Mesothelial cell of epicardium (in vitro differentiated cells): ENCODE measurements at regions not wholly inside any gene's neighbourhood (a gene's known extent, or its start where the extent isn't known, plus 50 kb on each side); places are given as distances from the start of the nearest gene placed in this dataset.

Experiments used
- DNase-seq, 2 experiments: peaks; one replicate each; pipeline ENCODE4 v3.0.0; 2021; ENCODE audit warnings: low spot score in 2 of 2; ENCODE audit not compliant: unreplicated experiment in 2 of 2
- H3K27ac Mint-ChIP-seq: 2 replicates; pipeline ENCODE4 v1.8.0; 2021; ENCODE audit warnings: mixed read lengths
- H3K27me3 Mint-ChIP-seq: 2 replicates; pipeline ENCODE4 v1.8.0; 2021; ENCODE audit warnings: low read depth, mixed read lengths
- H3K36me3 Mint-ChIP-seq: 2 replicates; pipeline ENCODE4 v1.8.0; 2021; ENCODE audit warnings: mixed read lengths
- H3K4me1 Mint-ChIP-seq: 2 replicates; pipeline ENCODE4 v1.8.0; 2021; ENCODE audit warnings: mixed read lengths
- H3K4me3 Mint-ChIP-seq: 2 replicates; pipeline ENCODE4 v1.8.0; 2021; ENCODE audit warnings: mild to moderate bottlenecking, moderate library complexity, mixed read lengths
- H3K9me3 Mint-ChIP-seq: 2 replicates; pipeline ENCODE4 v1.8.0; 2021; ENCODE audit warnings: mixed read lengths
- TF ChIP-seq, protein P1 (sequence below): fragments of 200-600 bp; sonication (generic); IDR thresholded peaks from one replicate; pipeline ENCODE4 v1.5.0; 2021; ENCODE audit warnings: antibody characterized with exemption; ENCODE audit not compliant: unreplicated experiment

DNA sequence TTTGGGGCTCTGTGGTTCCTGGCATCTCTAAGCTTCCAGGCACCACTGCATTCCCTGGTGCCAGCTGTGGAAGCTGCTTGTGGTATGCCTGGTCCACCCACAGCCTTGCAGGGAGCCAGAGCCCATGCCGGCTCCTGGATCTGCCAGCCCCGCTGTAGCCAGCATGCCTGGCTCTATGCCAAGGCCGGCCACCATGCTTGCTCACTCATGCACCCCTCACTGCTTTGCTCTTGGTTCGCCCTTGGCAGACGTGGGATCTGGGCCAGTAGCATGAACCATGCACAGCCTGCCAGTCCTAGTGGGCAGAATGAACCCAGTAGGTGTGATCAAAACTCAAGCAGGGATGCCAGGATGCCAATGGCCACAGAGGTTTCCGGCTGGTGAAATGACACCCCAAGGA is 634.2 kb upstream of the TMEFF2 start:
- TF ChIP-seq, protein P1, sequence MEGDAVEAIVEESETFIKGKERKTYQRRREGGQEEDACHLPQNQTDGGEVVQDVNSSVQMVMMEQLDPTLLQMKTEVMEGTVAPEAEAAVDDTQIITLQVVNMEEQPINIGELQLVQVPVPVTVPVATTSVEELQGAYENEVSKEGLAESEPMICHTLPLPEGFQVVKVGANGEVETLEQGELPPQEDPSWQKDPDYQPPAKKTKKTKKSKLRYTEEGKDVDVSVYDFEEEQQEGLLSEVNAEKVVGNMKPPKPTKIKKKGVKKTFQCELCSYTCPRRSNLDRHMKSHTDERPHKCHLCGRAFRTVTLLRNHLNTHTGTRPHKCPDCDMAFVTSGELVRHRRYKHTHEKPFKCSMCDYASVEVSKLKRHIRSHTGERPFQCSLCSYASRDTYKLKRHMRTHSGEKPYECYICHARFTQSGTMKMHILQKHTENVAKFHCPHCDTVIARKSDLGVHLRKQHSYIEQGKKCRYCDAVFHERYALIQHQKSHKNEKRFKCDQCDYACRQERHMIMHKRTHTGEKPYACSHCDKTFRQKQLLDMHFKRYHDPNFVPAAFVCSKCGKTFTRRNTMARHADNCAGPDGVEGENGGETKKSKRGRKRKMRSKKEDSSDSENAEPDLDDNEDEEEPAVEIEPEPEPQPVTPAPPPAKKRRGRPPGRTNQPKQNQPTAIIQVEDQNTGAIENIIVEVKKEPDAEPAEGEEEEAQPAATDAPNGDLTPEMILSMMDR, result no peak
- Mint-ChIP-seq H3K27me3 (no peaks in the 10 kb centered on the region), H3K36me3 (no peaks in the 10 kb centered on the region), H3K4me3 (no peak overlapping the region), H3K4me1 (peaks cover 3% of the 10 kb centered on the region), H3K27ac (no peak overlapping the region), H3K9me3 (peaks cover 21% of the 10 kb centered on the region)
- no peak for DNase-seq

DNA sequence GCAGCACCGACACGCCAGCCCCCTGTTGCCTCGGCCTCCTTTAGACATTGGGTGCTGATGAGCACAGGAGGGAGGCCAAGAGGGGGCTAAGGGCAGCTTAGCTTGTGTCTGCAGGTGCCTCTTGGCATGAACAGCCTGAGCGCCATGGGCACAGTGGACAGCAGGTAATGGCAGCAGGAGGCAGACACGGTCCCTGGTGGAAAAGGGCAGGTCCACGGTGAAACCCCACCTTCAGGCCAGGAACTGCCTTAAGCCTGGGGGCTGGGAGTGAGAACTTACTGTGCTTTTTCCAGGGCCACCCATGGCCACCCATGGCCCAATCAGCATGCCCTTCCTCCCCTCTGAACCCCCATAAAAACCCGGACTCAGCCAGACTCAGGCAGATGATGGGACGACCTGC is 633.4 kb upstream of the TMEFF2 start:
- Mint-ChIP-seq H3K4me3 (no peak overlapping the region), H3K36me3 (no peaks in the 10 kb centered on the region), H3K27me3 (no peaks in the 10 kb centered on the region), H3K9me3 (peaks cover 23% of the 10 kb centered on the region), H3K27ac (no peak overlapping the region), H3K4me1 (peaks cover 3% of the 10 kb centered on the region)
- TF ChIP-seq, protein P1, result no peak
- DNase-seq, result no peak

DNA sequence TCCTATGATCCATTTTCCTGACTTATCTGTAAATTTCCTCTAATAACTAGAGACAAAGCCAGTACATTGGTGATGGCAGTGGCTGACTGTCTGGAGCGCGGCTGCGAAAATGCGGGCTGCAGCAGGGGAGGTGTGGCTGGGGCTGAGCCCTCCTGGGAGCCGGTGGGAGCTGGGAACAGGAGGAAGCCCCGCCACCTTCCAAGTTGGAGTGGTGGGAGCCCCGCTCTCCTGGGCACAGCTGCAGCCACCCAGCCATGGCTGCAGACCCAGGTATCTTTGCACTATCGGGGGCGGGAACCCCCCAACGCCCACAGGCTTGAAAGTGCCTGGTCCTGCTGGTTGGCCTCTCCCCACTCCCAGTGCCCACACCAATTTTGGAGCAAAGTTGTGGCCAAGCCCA is 633.0 kb upstream of the TMEFF2 start:
- Mint-ChIP-seq H3K27ac (no peak overlapping the region), H3K27me3 (no peaks in the 10 kb centered on the region), H3K4me1 (peaks cover 3% of the 10 kb centered on the region), H3K9me3 (peaks cover 24% of the 10 kb centered on the region), H3K36me3 (no peaks in the 10 kb centered on the region), H3K4me3 (no peak overlapping the region)
- DNase-seq, result no peak
- TF ChIP-seq, protein P1, result no peak

DNA sequence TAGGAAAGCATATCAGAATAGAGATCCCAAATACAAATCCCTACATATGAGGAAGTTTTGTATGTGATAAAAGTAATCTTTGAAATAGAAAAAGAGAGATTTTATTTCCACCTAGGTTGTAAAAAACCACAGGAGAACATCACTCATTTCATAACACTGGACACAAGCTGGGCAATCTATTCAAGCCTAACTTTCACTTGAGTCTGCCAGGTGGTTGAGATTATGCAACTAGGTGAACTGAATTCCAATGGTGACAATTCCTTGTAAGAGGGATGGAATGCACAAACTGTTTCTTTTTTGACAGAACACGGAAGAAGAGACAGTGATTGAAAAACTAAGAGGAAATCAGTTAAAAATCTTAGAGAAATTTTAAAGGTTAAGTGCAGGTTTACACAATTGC is 619.6 kb upstream of the TMEFF2 start:
- TF ChIP-seq, protein P1, result no peak
- Mint-ChIP-seq H3K27ac (no peak overlapping the region), H3K4me1 (no peaks in the 10 kb centered on the region), H3K36me3 (no peaks in the 10 kb centered on the region), H3K27me3 (no peaks in the 10 kb centered on the region), H3K9me3 (peaks cover 16% of the 10 kb centered on the region), H3K4me3 (no peak overlapping the region)
- DNase-seq, result no peak

DNA sequence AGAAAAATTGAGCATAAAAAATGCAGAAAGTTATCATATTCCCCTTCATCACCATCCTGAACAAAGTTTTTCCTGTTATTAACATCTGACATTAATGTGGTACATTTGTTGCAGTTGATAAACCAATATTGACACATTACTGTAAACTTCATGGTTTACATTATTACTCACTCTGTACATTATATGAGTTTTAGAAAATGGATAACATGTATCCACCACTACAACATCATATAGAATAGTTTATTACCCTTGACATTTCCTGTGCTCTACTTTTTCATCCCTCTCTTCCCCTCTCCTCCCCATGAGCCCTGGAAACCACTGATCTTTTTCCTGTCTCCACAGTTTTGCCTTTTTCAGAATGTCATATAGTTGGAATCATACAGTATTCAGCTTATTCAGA is 618.6 kb upstream of the TMEFF2 start:
- Mint-ChIP-seq H3K9me3 (peaks cover 19% of the 10 kb centered on the region), H3K4me3 (no peak overlapping the region), H3K36me3 (peaks cover under 1% of the 10 kb centered on the region), H3K27me3 (no peaks in the 10 kb centered on the region), H3K4me1 (no peaks in the 10 kb centered on the region), H3K27ac (no peak overlapping the region)
- TF ChIP-seq, protein P1, result no peak
- no peak for DNase-seq

DNA sequence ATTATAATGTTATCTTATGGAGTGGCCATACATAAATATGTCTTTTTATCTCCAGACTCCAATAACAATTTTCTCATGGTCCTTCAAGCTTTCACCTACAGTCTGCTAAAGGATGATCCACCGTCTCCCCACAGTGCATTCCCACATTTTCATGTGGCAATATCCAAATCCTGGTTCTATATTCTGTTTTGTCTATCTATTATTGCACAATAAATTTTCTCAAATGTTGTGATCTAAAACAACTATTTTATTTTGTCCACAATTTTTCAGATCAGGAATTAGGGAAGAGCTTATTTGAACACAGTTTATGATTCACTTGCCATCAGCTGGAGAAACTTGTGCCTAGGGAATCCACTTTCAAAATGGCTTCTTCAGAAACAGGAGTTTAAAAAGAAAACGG is 614.4 kb upstream of the TMEFF2 start:
- Mint-ChIP-seq H3K36me3 (peaks cover 2% of the 10 kb centered on the region), H3K27me3 (no peaks in the 10 kb centered on the region), H3K4me1 (no peaks in the 10 kb centered on the region), H3K4me3 (no peak overlapping the region), H3K27ac (no peak overlapping the region), H3K9me3 (peaks cover 25% of the 10 kb centered on the region)
- DNase-seq, result no peak
- TF ChIP-seq, protein P1, result no peak
